PFSK-1 (cell line): ENCODE measurements at regions not wholly inside any gene's neighbourhood (a gene's known extent, or its start where the extent isn't known, plus 50 kb on each side); places are given as distances from the start of the nearest gene placed in this dataset.

Experiments used
- FOXP2 ChIP-seq: optimal IDR thresholded peaks from 2 replicates; pipeline ENCODE3; 2011; ENCODE audit warnings: borderline replicate concordance, control low read depth, inconsistent platforms; ENCODE audit not compliant: insufficient read depth; ENCODE audit errors: extremely low read length, extremely low read depth
- POLR2AphosphoS5 ChIP-seq: IDR thresholded peaks from 2 replicates; pipeline ENCODE4 v1.6.1; 2012; ENCODE audit warnings: low read depth, mild to moderate bottlenecking, control low read depth, low read length, moderate library complexity
- SIN3A ChIP-seq: IDR thresholded peaks from 2 replicates; pipeline ENCODE4 v1.6.1; 2012; ENCODE audit warnings: mild to moderate bottlenecking, low read length, moderate library complexity, borderline replicate concordance; ENCODE audit not compliant: insufficient read depth
- TAF1 ChIP-seq: IDR thresholded peaks from 2 replicates; pipeline ENCODE4 v1.6.1; 2012; ENCODE audit warnings: low read length, control low read depth, borderline replicate concordance; ENCODE audit not compliant: insufficient read depth

- no peak for TF ChIP-seq TAF1
- no peak for TF ChIP-seq POLR2AphosphoS5
- TF ChIP-seq SIN3A = no peak
- TF ChIP-seq FOXP2 = no peak
Observed at GRCh38 chr3:78338405-78338804, 1298.5 kb downstream of the ROBO2 start.
